KMS-11 (cell line): ENCODE measurements at regions not wholly inside any gene's neighbourhood (a gene's known extent, or its start where the extent isn't known, plus 50 kb on each side); places are given as distances from the start of the nearest gene placed in this dataset.

Source experiments
- H2AFZ ChIP-seq: fragments of 200-600 bp; sonication (generic); 2 replicates; pipeline ENCODE4 v1.6.1; 2016; ENCODE audit warnings: antibody characterized with exemption, mixed run types, low read depth
- H3K27ac ChIP-seq: fragments of 200-600 bp; sonication (generic); 2 replicates; pipeline ENCODE4 v1.6.1; 2016; ENCODE audit warnings: mild to moderate bottlenecking, mixed run types
- H3K27me3 ChIP-seq: fragments of 200-600 bp; sonication (generic); 2 replicates; pipeline ENCODE4 v1.6.1; 2017; ENCODE audit warnings: mild to moderate bottlenecking, low read depth, mixed run types, moderate library complexity; ENCODE audit not compliant: insufficient read depth
- H3K36me3 ChIP-seq: fragments of 200-600 bp; sonication (generic); 2 replicates; pipeline ENCODE4 v1.6.1; 2017; ENCODE audit warnings: mild to moderate bottlenecking, mixed run types; ENCODE audit not compliant: insufficient read depth
- H3K4me1 ChIP-seq: fragments of 200-600 bp; sonication (generic); 2 replicates; pipeline ENCODE4 v1.6.1; 2016; ENCODE audit warnings: mild to moderate bottlenecking, low read depth, mixed run types; ENCODE audit not compliant: poor library complexity, severe bottlenecking
- H3K4me2 ChIP-seq: fragments of 200-600 bp; sonication (generic); 2 replicates; pipeline ENCODE4 v1.7.0; 2016; ENCODE audit warnings: mild to moderate bottlenecking, mixed run types
- H3K4me3 ChIP-seq: fragments of 200-600 bp; sonication (generic); IDR thresholded peaks from 2 replicates; pipeline ENCODE4 v1.6.1; 2017; ENCODE audit warnings: low read depth, low read length, mixed read lengths; ENCODE audit not compliant: insufficient read depth
- H3K79me2 ChIP-seq: fragments of 200-600 bp; sonication (generic); 2 replicates; pipeline ENCODE4 v1.6.1; 2016; ENCODE audit warnings: low read depth, mixed run types; ENCODE audit not compliant: insufficient read depth
- H3K9ac ChIP-seq: fragments of 200-600 bp; sonication (generic); 2 replicates; pipeline ENCODE4 v1.6.1; 2016; ENCODE audit warnings: mild to moderate bottlenecking, mixed run types
- H4K20me1 ChIP-seq: fragments of 200-600 bp; sonication (generic); 2 replicates; pipeline ENCODE4 v1.6.1; 2016; ENCODE audit warnings: mild to moderate bottlenecking, mixed run types; ENCODE audit not compliant: insufficient read depth
- TF ChIP-seq, protein P1 (sequence below): fragments of 200-600 bp; sonication (generic); conservative IDR thresholded peaks from 2 replicates; pipeline ENCODE4 v1.6.1; 2017; ENCODE audit warnings: low read depth, mild to moderate bottlenecking, antibody characterized with exemption, low read length, moderate library complexity, mixed read lengths

DNA sequence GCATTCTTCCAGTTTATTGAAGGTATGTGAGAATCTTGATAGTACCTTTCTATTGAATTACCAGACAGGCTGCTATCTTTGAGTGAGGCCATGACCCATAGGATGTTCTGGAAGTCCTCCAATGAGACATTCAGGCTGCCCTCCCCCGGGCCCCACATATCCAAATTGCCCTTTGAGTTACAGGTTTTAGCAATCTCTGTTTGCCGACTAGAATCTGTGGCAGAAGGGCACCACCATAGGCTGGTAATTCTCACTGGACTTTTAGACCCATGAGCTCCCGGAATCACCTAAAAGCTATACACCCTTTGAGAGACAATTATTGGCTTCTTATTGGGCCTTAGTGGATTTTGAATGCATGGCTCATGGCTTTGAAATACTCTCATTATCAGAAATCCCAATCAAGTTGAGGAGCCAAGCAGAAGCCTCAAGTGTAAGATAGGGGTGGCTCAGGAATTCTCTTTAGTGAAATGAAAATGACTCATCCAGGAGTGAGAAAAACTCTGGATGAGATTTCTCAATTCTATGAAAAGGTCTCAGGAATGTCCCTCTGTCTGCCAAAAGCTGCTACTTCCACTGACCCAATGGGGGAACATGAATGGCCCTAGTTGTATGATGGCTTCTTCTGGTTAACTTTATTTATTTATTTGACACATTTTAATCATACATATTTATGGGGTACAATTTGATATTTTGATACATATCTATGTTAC is 172.1 kb upstream of the CSNK1A1L start:
- H3K9ac ChIP-seq = no peak overlapping the region
- no peak overlapping the region for H3K27ac ChIP-seq
- H3K36me3 ChIP-seq = no peaks in the 10 kb centered on the region
- no peak overlapping the region for H2AFZ ChIP-seq
- H3K27me3 ChIP-seq = no peaks in the 10 kb centered on the region
- no peak overlapping the region for H3K4me2 ChIP-seq
- no peaks in the 10 kb centered on the region for H4K20me1 ChIP-seq
- no peaks in the 10 kb centered on the region for H3K4me1 ChIP-seq
- no peaks in the 10 kb centered on the region for H3K79me2 ChIP-seq
- no peak overlapping the region for H3K4me3 ChIP-seq
- TF ChIP-seq, protein P1, sequence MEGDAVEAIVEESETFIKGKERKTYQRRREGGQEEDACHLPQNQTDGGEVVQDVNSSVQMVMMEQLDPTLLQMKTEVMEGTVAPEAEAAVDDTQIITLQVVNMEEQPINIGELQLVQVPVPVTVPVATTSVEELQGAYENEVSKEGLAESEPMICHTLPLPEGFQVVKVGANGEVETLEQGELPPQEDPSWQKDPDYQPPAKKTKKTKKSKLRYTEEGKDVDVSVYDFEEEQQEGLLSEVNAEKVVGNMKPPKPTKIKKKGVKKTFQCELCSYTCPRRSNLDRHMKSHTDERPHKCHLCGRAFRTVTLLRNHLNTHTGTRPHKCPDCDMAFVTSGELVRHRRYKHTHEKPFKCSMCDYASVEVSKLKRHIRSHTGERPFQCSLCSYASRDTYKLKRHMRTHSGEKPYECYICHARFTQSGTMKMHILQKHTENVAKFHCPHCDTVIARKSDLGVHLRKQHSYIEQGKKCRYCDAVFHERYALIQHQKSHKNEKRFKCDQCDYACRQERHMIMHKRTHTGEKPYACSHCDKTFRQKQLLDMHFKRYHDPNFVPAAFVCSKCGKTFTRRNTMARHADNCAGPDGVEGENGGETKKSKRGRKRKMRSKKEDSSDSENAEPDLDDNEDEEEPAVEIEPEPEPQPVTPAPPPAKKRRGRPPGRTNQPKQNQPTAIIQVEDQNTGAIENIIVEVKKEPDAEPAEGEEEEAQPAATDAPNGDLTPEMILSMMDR = no peak

DNA sequence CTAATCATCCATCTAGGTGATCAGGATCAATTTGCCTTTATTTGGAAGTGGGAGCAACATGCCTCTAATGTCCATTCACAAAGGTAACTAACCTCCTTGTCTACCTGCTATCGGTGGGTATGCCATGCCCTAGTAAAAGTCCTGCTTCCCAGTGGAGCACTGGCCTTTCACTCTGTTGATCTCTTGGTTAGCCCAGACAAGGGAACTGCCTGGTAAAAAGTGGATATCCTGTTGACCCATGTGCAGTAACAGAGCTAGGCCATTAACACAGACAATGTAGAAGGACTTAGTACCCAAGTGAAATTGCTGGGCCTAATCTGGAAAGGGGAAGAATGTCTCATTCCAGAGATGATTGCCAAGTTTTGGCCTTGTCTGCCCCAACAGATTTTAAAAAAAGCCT is 171.5 kb upstream of the CSNK1A1L start:
- no peak overlapping the region for H3K9ac ChIP-seq
- no peak overlapping the region for H3K4me2 ChIP-seq
- no peaks in the 10 kb centered on the region for H3K27me3 ChIP-seq
- H3K79me2 ChIP-seq = no peaks in the 10 kb centered on the region
- H4K20me1 ChIP-seq = no peaks in the 10 kb centered on the region
- no peaks in the 10 kb centered on the region for H3K36me3 ChIP-seq
- no peaks in the 10 kb centered on the region for H3K4me1 ChIP-seq
- no peak overlapping the region for H3K4me3 ChIP-seq
- TF ChIP-seq, protein P1 = no peak
- no peak overlapping the region for H2AFZ ChIP-seq
- H3K27ac ChIP-seq = no peak overlapping the region

- Histone ChIP-seq H4K20me1 (no peaks in the 10 kb centered on the region), H3K36me3 (no peaks in the 10 kb centered on the region), H3K27me3 (no peaks in the 10 kb centered on the region), H3K4me2 (no peak overlapping the region), H3K27ac (no peak overlapping the region), H3K79me2 (no peaks in the 10 kb centered on the region), H3K9ac (no peak overlapping the region), H3K4me3 (no peak overlapping the region), H3K4me1 (no peaks in the 10 kb centered on the region), H2AFZ (no peak overlapping the region)
- TF ChIP-seq, protein P1 = no peak
These were observed 169.4 kb upstream of the CSNK1A1L start for GRCh38 chr13:37274569-37275497.

- Histone ChIP-seq H3K36me3 (no peaks in the 10 kb centered on the region), H2AFZ (no peak overlapping the region), H3K4me3 (no peak overlapping the region), H3K4me1 (no peaks in the 10 kb centered on the region), H3K4me2 (no peak overlapping the region), H3K79me2 (no peaks in the 10 kb centered on the region), H3K27me3 (no peaks in the 10 kb centered on the region), H3K9ac (no peak overlapping the region), H4K20me1 (no peaks in the 10 kb centered on the region), H3K27ac (no peak overlapping the region)
- TF ChIP-seq, protein P1 = no peak
These were observed 168.4 kb upstream of the CSNK1A1L start for GRCh38 chr13:37273836-37274235.
